HAP-1 (cell line): ENCODE measurements at regions not wholly inside any gene's neighbourhood (a gene's known extent, or its start where the extent isn't known, plus 50 kb on each side); places are given as distances from the start of the nearest gene placed in this dataset.
"Not testable (repeated sequence)": the region's sequence is repeated elsewhere in the genome, so short reads cannot be mapped to it uniquely, and the experiment has no call there.

ENCODE experiments used
- DNase-seq, 2 experiments: peaks; one replicate each; pipeline ENCODE4 v3.0.0-alpha.2; 2016 to 2020; ENCODE audit warnings: low spot score in 2 of 2
- H3K27me3 ChIP-seq: fragments of 250-450 bp; sonication (Bioruptor Pico); 2 replicates; pipeline ENCODE4 v1.5.1; 2020; ENCODE audit warnings: low read depth, mild to moderate bottlenecking, moderate library complexity
- H3K36me3 ChIP-seq: fragments of 250-450 bp; sonication (Bioruptor Pico); replicated peaks from 2 replicates; pipeline ENCODE4 v1.5.1; 2020; ENCODE audit warnings: mild to moderate bottlenecking
- H3K4me1 ChIP-seq: fragments of 250-450 bp; sonication (Bioruptor Pico); 2 replicates; pipeline ENCODE4 v1.5.1; 2020; ENCODE audit warnings: mild to moderate bottlenecking
- H3K4me3 ChIP-seq: fragments of 250-450 bp; sonication (Bioruptor Pico); 2 replicates; pipeline ENCODE4 v1.5.1; 2020; ENCODE audit warnings: mild to moderate bottlenecking, moderate library complexity
- H3K9me3 ChIP-seq: fragments of 250-450 bp; sonication (Bioruptor Pico); 2 replicates; pipeline ENCODE4 v1.5.1; 2020; ENCODE audit warnings: mild to moderate bottlenecking, moderate library complexity
- in situ Hi-C: fragments of 300-500 bp; cut with MboI; formaldehyde crosslinking; loops from 3 replicates; pipeline ENCODE4 v1.14.3; 2020; ENCODE audit warnings: low sequenced_read_pairs, inconsistent platforms, mixed read lengths

GRCh38 chr20:12925863-12926793 is 82.6 kb upstream of the SPTLC3 start:
- no peak for DNase-seq
- no peaks in the 10 kb centered on the region for H3K27me3 ChIP-seq
- H3K36me3 ChIP-seq, result no peaks in the 10 kb centered on the region
- peaks cover 22% of the 10 kb centered on the region for H3K4me1 ChIP-seq
- peaks cover 8% of the 10 kb centered on the region for H3K9me3 ChIP-seq
- no peak overlapping the region for H3K4me3 ChIP-seq
- in situ Hi-C loops, result loop anchor here (10.0 to 25.0 kb wide), 2 partner anchors 179 to 861 kb away; partner anchors contain the start of genes ESF1 and NDUFAF5

GRCh38 chr20:12927489-12927888 is 81.3 kb upstream of the SPTLC3 start:
- no peaks in the 10 kb centered on the region for H3K27me3 ChIP-seq
- no peak overlapping the region for H3K4me3 ChIP-seq
- no peak for DNase-seq
- H3K36me3 ChIP-seq, result no peaks in the 10 kb centered on the region
- no peaks in the 10 kb centered on the region for H3K9me3 ChIP-seq
- peaks cover 22% of the 10 kb centered on the region for H3K4me1 ChIP-seq
- in situ Hi-C loops, result loop anchor here (10.0 to 25.0 kb wide), 2 partner anchors 177 to 860 kb away; partner anchors contain the start of genes ESF1 and NDUFAF5

GRCh38 chr20:12928358-12928754 is 80.4 kb upstream of the SPTLC3 start:
- in situ Hi-C loops, result loop anchor here (10.0 to 25.0 kb wide), 2 partner anchors 176 to 859 kb away; partner anchors contain the start of genes ESF1 and NDUFAF5
- no peak for DNase-seq
- Histone ChIP-seq H3K4me3 (no peak overlapping the region), H3K4me1 (peaks cover 21% of the 10 kb centered on the region), H3K9me3 (no peaks in the 10 kb centered on the region), H3K36me3 (no peaks in the 10 kb centered on the region), H3K27me3 (no peaks in the 10 kb centered on the region)

GRCh38 chr20:12928755-12929401 is 79.9 kb upstream of the SPTLC3 start:
- Histone ChIP-seq H3K36me3 (no peaks in the 10 kb centered on the region), H3K4me3 (no peak overlapping the region), H3K9me3 (no peaks in the 10 kb centered on the region), H3K27me3 (no peaks in the 10 kb centered on the region), H3K4me1 (peaks cover 16% of the 10 kb centered on the region)
- DNase-seq, result no peak
- in situ Hi-C loops, result loop anchor here (10.0 to 25.0 kb wide), 2 partner anchors 176 to 858 kb away; partner anchors contain the start of genes ESF1 and NDUFAF5

- in situ Hi-C loops, result loop anchor here (25.0 kb wide), 1 partner anchor 851 kb away; the partner anchor contains the start of genes ESF1 and NDUFAF5
- DNase-seq, result no peak
- Histone ChIP-seq H3K9me3 (no peaks in the 10 kb centered on the region), H3K36me3 (no peaks in the 10 kb centered on the region), H3K27me3 (no peaks in the 10 kb centered on the region), H3K4me3 (no peak overlapping the region), H3K4me1 (no peaks in the 10 kb centered on the region)
These were observed 72.8 kb upstream of the SPTLC3 start for GRCh38 chr20:12936020-12936419.

- Histone ChIP-seq H3K4me1 (no peaks in the 10 kb centered on the region), H3K36me3 (no peaks in the 10 kb centered on the region), H3K27me3 (no peaks in the 10 kb centered on the region), H3K4me3 (no peak overlapping the region), H3K9me3 (no peaks in the 10 kb centered on the region)
- in situ Hi-C loops, result loop anchor here (25.0 kb wide), 1 partner anchor 851 kb away; the partner anchor contains the start of genes ESF1 and NDUFAF5
- no peak for DNase-seq
These were observed 72.2 kb upstream of the SPTLC3 start for GRCh38 chr20:12936524-12936923.

GRCh38 chr20:12941025-12941424 is 67.7 kb upstream of the SPTLC3 start:
- H3K9me3 ChIP-seq, result no peaks in the 10 kb centered on the region
- no peaks in the 10 kb centered on the region for H3K4me1 ChIP-seq
- no peaks in the 10 kb centered on the region for H3K36me3 ChIP-seq
- H3K4me3 ChIP-seq, result no peak overlapping the region
- H3K27me3 ChIP-seq, result peaks cover 6% of the 10 kb centered on the region; the same call in 1 of the 2 replicates
- in situ Hi-C loops, result loop anchor here (25.0 kb wide), 1 partner anchor 846 kb away; the partner anchor contains the start of genes ESF1 and NDUFAF5
- no peak for DNase-seq

GRCh38 chr20:12942123-12942522 is 66.6 kb upstream of the SPTLC3 start:
- in situ Hi-C loops, result loop anchor here (25.0 kb wide), 1 partner anchor 845 kb away; the partner anchor contains the start of genes ESF1 and NDUFAF5
- Histone ChIP-seq H3K27me3 (peaks cover 6% of the 10 kb centered on the region; the same call in 1 of the 2 replicates), H3K4me3 (no peak overlapping the region), H3K9me3 (no peaks in the 10 kb centered on the region), H3K36me3 (no peaks in the 10 kb centered on the region), H3K4me1 (no peaks in the 10 kb centered on the region)
- DNase-seq, result no peak

GRCh38 chr20:12946789-12947188 is 62.0 kb upstream of the SPTLC3 start:
- no peaks in the 10 kb centered on the region for H3K36me3 ChIP-seq
- H3K27me3 ChIP-seq, result peaks cover 6% of the 10 kb centered on the region; the same call in 1 of the 2 replicates
- H3K4me1 ChIP-seq, result no peaks in the 10 kb centered on the region
- no peaks in the 10 kb centered on the region for H3K9me3 ChIP-seq
- DNase-seq, result no peak
- in situ Hi-C loops, result loop anchor here (25.0 kb wide), 1 partner anchor 841 kb away; the partner anchor contains the start of genes ESF1 and NDUFAF5
- no peak overlapping the region for H3K4me3 ChIP-seq

GRCh38 chr20:12947691-12948090 is 61.1 kb upstream of the SPTLC3 start:
- Histone ChIP-seq H3K4me1 (no peaks in the 10 kb centered on the region), H3K9me3 (no peaks in the 10 kb centered on the region), H3K4me3 (no peak overlapping the region), H3K36me3 (no peaks in the 10 kb centered on the region), H3K27me3 (peaks cover 6% of the 10 kb centered on the region; the same call in 1 of the 2 replicates)
- in situ Hi-C loops, result loop anchor here (25.0 kb wide), 1 partner anchor 840 kb away; the partner anchor contains the start of genes ESF1 and NDUFAF5
- no peak for DNase-seq

- no peak for DNase-seq
- no peak overlapping the region for H3K4me3 ChIP-seq
- in situ Hi-C loops, result loop anchor here (25.0 kb wide), 1 partner anchor 838 kb away; the partner anchor contains the start of genes ESF1 and NDUFAF5
- peaks cover 6% of the 10 kb centered on the region; the same call in 1 of the 2 replicates for H3K27me3 ChIP-seq
- no peaks in the 10 kb centered on the region for H3K36me3 ChIP-seq
- no peaks in the 10 kb centered on the region for H3K4me1 ChIP-seq
- no peaks in the 10 kb centered on the region for H3K9me3 ChIP-seq
These were observed 59.3 kb upstream of the SPTLC3 start for GRCh38 chr20:12949429-12949980.

- H3K4me1 ChIP-seq, in situ Hi-C loops, H3K27me3 ChIP-seq, H3K36me3 ChIP-seq, DNase-seq, H3K4me3 ChIP-seq, H3K9me3 ChIP-seq: not testable (repeated sequence)
These were observed 54.5 kb upstream of the SPTLC3 start for GRCh38 chr20:12954254-12954653.

GRCh38 chr20:12955611-12956010 is 53.2 kb upstream of the SPTLC3 start:
- in situ Hi-C loops, result no loop called here
- no peak for DNase-seq
- Histone ChIP-seq H3K4me3 (no peak overlapping the region), H3K4me1 (no peaks in the 10 kb centered on the region), H3K9me3 (no peaks in the 10 kb centered on the region), H3K36me3 (no peaks in the 10 kb centered on the region), H3K27me3 (no peaks in the 10 kb centered on the region)
